ENCODE measurements at regions not wholly inside any gene's neighbourhood (a gene's known extent, or its start where the extent isn't known, plus 50 kb on each side); places are given as distances from the start of the nearest gene placed in this dataset.

GRCh38 chr5:173538654-173539053 lies 77.8 kb downstream of the BOD1 start:
- no peak overlapping the region for H3K27ac ChIP-seq
- H3K27me3 ChIP-seq: no peaks in the 10 kb centered on the region
- no peaks in the 10 kb centered on the region; the same call in 1 of the 2 replicates for H3K4me1 ChIP-seq
- no peak for TF ChIP-seq Cebpa-rat (IDR thresholded peaks at IDR 0.05)
- H4K20me1 ChIP-seq: no peaks in the 10 kb centered on the region
- no peaks in the 10 kb centered on the region for H3K36me3 ChIP-seq
- no peak overlapping the region for H3K4me3 ChIP-seq
- H3K9ac ChIP-seq: no peak overlapping the region
- no peaks in the 10 kb centered on the region for H3K9me3 ChIP-seq
- no peak overlapping the region for H3K4me2 ChIP-seq

GRCh38 chr5:173538018-173538417 lies 78.4 kb downstream of the BOD1 start:
- H3K4me3 ChIP-seq: no peak overlapping the region
- H3K36me3 ChIP-seq: no peaks in the 10 kb centered on the region
- no peaks in the 10 kb centered on the region for H3K4me1 ChIP-seq
- no peak for TF ChIP-seq Cebpa-rat (IDR thresholded peaks at IDR 0.05)
- H3K4me2 ChIP-seq: no peak overlapping the region
- H3K27me3 ChIP-seq: no peaks in the 10 kb centered on the region
- H3K9me3 ChIP-seq: no peaks in the 10 kb centered on the region
- H4K20me1 ChIP-seq: no peaks in the 10 kb centered on the region
- no peak overlapping the region for H3K9ac ChIP-seq
- no peak overlapping the region for H3K27ac ChIP-seq

- Histone ChIP-seq H3K27me3 (no peaks in the 10 kb centered on the region), H3K27ac (no peak overlapping the region), H3K4me1 (no peaks in the 10 kb centered on the region), H3K36me3 (no peaks in the 10 kb centered on the region), H3K4me3 (no peak overlapping the region), H3K9me3 (no peaks in the 10 kb centered on the region), H4K20me1 (no peaks in the 10 kb centered on the region), H3K4me2 (no peak overlapping the region), H3K9ac (no peak overlapping the region)
- TF ChIP-seq Cebpa-rat (IDR thresholded peaks at IDR 0.05): no peak
Observed at GRCh38 chr5:173537228-173537627, 79.2 kb downstream of the BOD1 start.

GRCh38 chr5:173535976-173536639 lies 80.3 kb downstream of the BOD1 start:
- Histone ChIP-seq H3K4me1 (no peaks in the 10 kb centered on the region), H3K27ac (no peak overlapping the region), H4K20me1 (no peaks in the 10 kb centered on the region), H3K4me2 (no peak overlapping the region), H3K4me3 (no peak overlapping the region), H3K27me3 (no peaks in the 10 kb centered on the region), H3K9me3 (no peaks in the 10 kb centered on the region), H3K9ac (no peak overlapping the region), H3K36me3 (no peaks in the 10 kb centered on the region)
- no peak for TF ChIP-seq Cebpa-rat (IDR thresholded peaks at IDR 0.05)

GRCh38 chr5:173535166-173535975 lies 81.1 kb downstream of the BOD1 start:
- no peaks in the 10 kb centered on the region for H3K36me3 ChIP-seq
- no peak overlapping the region for H3K27ac ChIP-seq
- no peak for TF ChIP-seq Cebpa-rat (IDR thresholded peaks at IDR 0.05)
- no peak overlapping the region for H3K4me3 ChIP-seq
- H3K4me1 ChIP-seq: peaks cover 4% of the 10 kb centered on the region; the same call in 1 of the 2 replicates
- H3K9me3 ChIP-seq: no peaks in the 10 kb centered on the region
- H3K4me2 ChIP-seq: no peak overlapping the region
- no peaks in the 10 kb centered on the region for H3K27me3 ChIP-seq
- no peaks in the 10 kb centered on the region for H4K20me1 ChIP-seq
- no peak overlapping the region for H3K9ac ChIP-seq

- no peak overlapping the region for H3K27ac ChIP-seq
- no peak overlapping the region for H3K4me2 ChIP-seq
- H3K36me3 ChIP-seq: no peaks in the 10 kb centered on the region
- no peak for TF ChIP-seq Cebpa-rat (IDR thresholded peaks at IDR 0.05)
- no peak overlapping the region for H3K4me3 ChIP-seq
- H3K4me1 ChIP-seq: peaks cover 5% of the 10 kb centered on the region; the same call in 1 of the 2 replicates
- no peaks in the 10 kb centered on the region for H3K9me3 ChIP-seq
- no peak overlapping the region for H3K9ac ChIP-seq
- no peaks in the 10 kb centered on the region for H3K27me3 ChIP-seq
- no peaks in the 10 kb centered on the region for H4K20me1 ChIP-seq
Observed at GRCh38 chr5:173534664-173535063, 81.8 kb downstream of the BOD1 start.

GRCh38 chr5:173534031-173534430 lies 82.4 kb downstream of the BOD1 start:
- TF ChIP-seq Cebpa-rat (IDR thresholded peaks at IDR 0.05): no peak
- Histone ChIP-seq H3K27me3 (no peaks in the 10 kb centered on the region), H3K27ac (no peak overlapping the region), H3K4me3 (no peak overlapping the region), H3K4me1 (peaks cover 5% of the 10 kb centered on the region; the same call in 1 of the 2 replicates), H3K9ac (no peak overlapping the region), H3K4me2 (no peak overlapping the region), H4K20me1 (no peaks in the 10 kb centered on the region), H3K9me3 (no peaks in the 10 kb centered on the region), H3K36me3 (no peaks in the 10 kb centered on the region)

- Histone ChIP-seq H3K9me3 (no peaks in the 10 kb centered on the region), H4K20me1 (no peaks in the 10 kb centered on the region), H3K4me2 (no peak overlapping the region), H3K9ac (no peak overlapping the region), H3K4me3 (no peak overlapping the region), H3K4me1 (peaks cover 5% of the 10 kb centered on the region; the same call in 1 of the 2 replicates), H3K27ac (no peak overlapping the region), H3K27me3 (no peaks in the 10 kb centered on the region), H3K36me3 (no peaks in the 10 kb centered on the region)
- TF ChIP-seq Cebpa-rat (IDR thresholded peaks at IDR 0.05): no peak
Observed at GRCh38 chr5:173532689-173533250, 83.7 kb downstream of the BOD1 start.

GRCh38 chr5:173531863-173532262 lies 84.6 kb downstream of the BOD1 start:
- Histone ChIP-seq H3K9me3 (no peaks in the 10 kb centered on the region), H4K20me1 (no peaks in the 10 kb centered on the region), H3K36me3 (no peaks in the 10 kb centered on the region), H3K9ac (no peak overlapping the region), H3K27ac (no peak overlapping the region), H3K4me1 (peaks cover 9% of the 10 kb centered on the region; the same call in 1 of the 2 replicates), H3K27me3 (no peaks in the 10 kb centered on the region), H3K4me2 (no peak overlapping the region), H3K4me3 (no peak overlapping the region)
- no peak for TF ChIP-seq Cebpa-rat (IDR thresholded peaks at IDR 0.05)

- Histone ChIP-seq H3K4me2 (no peak overlapping the region), H3K36me3 (no peaks in the 10 kb centered on the region), H3K27ac (no peak overlapping the region), H3K4me3 (no peak overlapping the region), H3K27me3 (no peaks in the 10 kb centered on the region), H3K9me3 (no peaks in the 10 kb centered on the region), H4K20me1 (no peaks in the 10 kb centered on the region), H3K9ac (no peak overlapping the region), H3K4me1 (peaks cover 14% of the 10 kb centered on the region)
- TF ChIP-seq Cebpa-rat (IDR thresholded peaks at IDR 0.05): no peak
Observed at GRCh38 chr5:173530547-173530946, 85.9 kb downstream of the BOD1 start.

Data from BLaER1 (cell line).